ENCODE measurements at regions not wholly inside any gene's neighbourhood (a gene's known extent, or its start where the extent isn't known, plus 50 kb on each side); places are given as distances from the start of the nearest gene placed in this dataset.
"Not testable (repeated sequence)": the region's sequence is repeated elsewhere in the genome, so short reads cannot be mapped to it uniquely, and the experiment has no call there.

DNA sequence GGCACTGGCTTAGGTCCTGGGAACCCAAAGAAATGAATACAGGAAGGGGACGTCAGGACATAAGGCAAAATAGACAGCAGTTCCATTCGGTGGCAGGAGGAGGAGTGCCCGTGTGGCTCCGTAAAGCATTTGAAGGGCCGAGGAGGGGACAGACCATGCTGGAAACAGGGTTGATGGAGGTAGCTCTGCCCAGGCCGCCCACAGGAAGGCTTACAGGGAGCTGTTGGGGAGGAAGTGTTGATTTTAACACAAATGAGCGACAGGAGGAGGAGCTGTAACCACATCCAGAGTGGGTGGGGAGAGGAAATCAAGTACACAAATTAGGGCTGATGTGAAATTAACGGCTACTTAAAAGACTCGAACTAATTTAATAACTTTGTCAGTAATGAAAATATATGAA lies 54.6 kb downstream of the RBFOX3 start:
- Histone ChIP-seq H3K27ac (no peak overlapping the region), H3K4me3 (no peak overlapping the region), H3K27me3 (peaks cover 0 to 58% (median 33%) of the 10 kb centered on the region in 3 donors), H3K4me1 (no peaks in the 10 kb centered on the region), H3K9me3 (peaks cover 0 to 6% (median 2%) of the 10 kb centered on the region in 4 donors), H3K36me3 (no peaks in the 10 kb centered on the region)
- 29 to 46% (median 41%) methylated on average over 9 of the region's 9 CpGs for WGBS, 5 donors
- intact Hi-C loops (cut with DNase I; ENCODE audit: low total_unique reads) = no loop called here
- DNase-seq = no peak
- no peak for TF ChIP-seq POLR2AphosphoS5 (IDR thresholded peaks at IDR 0.05)
- TF ChIP-seq EP300 (IDR thresholded peaks at IDR 0.05) = no peak
- TF ChIP-seq, protein P1, sequence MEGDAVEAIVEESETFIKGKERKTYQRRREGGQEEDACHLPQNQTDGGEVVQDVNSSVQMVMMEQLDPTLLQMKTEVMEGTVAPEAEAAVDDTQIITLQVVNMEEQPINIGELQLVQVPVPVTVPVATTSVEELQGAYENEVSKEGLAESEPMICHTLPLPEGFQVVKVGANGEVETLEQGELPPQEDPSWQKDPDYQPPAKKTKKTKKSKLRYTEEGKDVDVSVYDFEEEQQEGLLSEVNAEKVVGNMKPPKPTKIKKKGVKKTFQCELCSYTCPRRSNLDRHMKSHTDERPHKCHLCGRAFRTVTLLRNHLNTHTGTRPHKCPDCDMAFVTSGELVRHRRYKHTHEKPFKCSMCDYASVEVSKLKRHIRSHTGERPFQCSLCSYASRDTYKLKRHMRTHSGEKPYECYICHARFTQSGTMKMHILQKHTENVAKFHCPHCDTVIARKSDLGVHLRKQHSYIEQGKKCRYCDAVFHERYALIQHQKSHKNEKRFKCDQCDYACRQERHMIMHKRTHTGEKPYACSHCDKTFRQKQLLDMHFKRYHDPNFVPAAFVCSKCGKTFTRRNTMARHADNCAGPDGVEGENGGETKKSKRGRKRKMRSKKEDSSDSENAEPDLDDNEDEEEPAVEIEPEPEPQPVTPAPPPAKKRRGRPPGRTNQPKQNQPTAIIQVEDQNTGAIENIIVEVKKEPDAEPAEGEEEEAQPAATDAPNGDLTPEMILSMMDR (IDR thresholded peaks at IDR 0.05) = no peak
- no peak for TF ChIP-seq POLR2A (IDR thresholded peaks at IDR 0.05)

DNA sequence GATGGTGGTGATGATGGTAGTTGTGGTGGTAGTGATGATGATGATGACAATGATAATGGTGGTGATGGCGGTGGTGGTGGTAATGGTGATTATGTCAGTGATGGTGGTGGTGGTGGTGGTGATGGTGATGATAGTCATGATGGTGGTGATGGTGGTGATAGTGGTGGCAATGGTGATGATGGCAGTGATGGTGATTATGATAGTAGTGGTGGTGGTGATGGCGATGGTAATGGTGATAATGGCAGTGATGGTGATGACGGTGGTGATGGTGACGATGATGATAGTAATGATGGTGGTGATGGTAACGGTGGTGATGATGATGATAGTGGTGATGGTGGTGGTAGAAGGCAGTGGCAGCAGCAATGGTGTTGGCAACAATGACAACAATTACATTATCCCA lies 55.3 kb downstream of the RBFOX3 start:
- TF ChIP-seq EP300 (IDR thresholded peaks at IDR 0.05) (no peak), POLR2AphosphoS5 (IDR thresholded peaks at IDR 0.05) (no peak), POLR2A (IDR thresholded peaks at IDR 0.05) (no peak)
- TF ChIP-seq, protein P1 (IDR thresholded peaks at IDR 0.05) = no peak
- H3K27me3 ChIP-seq = peaks cover 0 to 50% (median 31%) of the 10 kb centered on the region in 3 donors
- DNase-seq = no peak
- H3K36me3 ChIP-seq = no peaks in the 10 kb centered on the region
- H3K4me3 ChIP-seq = no peak overlapping the region
- H3K4me1 ChIP-seq = no peaks in the 10 kb centered on the region
- WGBS, 5 donors = 81 to 91% (median 88%) methylated on average over 5 of the region's 5 CpGs
- intact Hi-C loops (cut with DNase I; ENCODE audit: low total_unique reads) = no loop called here
- no peak overlapping the region for H3K27ac ChIP-seq
- peaks cover 0 to 6% (median 2%) of the 10 kb centered on the region in 4 donors for H3K9me3 ChIP-seq

DNA sequence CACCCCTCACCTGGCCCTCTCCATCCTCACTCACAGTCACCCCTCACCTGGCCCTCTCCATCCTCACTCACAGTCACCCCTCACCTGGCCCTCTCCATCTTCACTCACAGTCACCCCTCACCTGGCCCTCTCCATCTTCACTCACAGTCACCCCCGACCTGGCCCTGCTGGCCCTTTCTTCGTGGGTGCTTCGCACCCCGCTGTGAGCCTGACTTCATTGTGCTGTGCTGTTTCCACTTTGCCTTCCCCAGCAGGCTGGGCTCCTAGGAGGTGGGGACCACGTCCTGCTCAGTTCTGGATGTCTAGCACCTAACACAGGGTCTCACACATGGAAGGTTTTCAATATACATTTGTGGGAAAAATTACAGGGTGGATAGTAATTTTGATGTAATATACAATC lies 56.5 kb downstream of the RBFOX3 start:
- H3K4me3 ChIP-seq; H3K4me1 ChIP-seq; H3K27ac ChIP-seq; H3K9me3 ChIP-seq; intact Hi-C loops (cut with DNase I; ENCODE audit: low total_unique reads); H3K36me3 ChIP-seq; DNase-seq: not testable (repeated sequence)
- WGBS, 5 donors = 73 to 83% (median 81%) methylated on average over 5 of the region's 5 CpGs
- peaks cover 0 to 38% (median 26%) of the 10 kb centered on the region in 3 donors for H3K27me3 ChIP-seq

DNA sequence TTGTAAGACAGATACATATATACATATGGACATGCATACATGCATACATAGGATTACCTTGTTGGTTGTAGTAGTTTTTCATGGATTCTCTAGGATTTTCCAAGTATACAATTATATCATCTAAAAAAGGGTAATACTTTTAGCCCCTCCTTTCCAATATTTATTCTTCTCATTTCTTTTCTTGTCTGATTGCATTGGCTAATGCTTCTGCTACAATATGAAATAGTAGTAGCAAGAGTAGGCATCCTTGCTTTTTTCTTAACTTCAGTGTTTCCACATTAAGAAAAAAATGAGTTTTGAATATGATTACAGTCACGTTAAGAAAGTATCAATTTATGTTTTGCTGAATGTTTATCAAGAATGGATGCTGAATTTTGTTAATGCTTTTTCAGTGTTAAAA lies 58.0 kb downstream of the RBFOX3 start:
- Histone ChIP-seq H3K36me3 (no peaks in the 10 kb centered on the region), H3K4me1 (no peaks in the 10 kb centered on the region), H3K27me3 (peaks cover 0 to 36% (median 14%) of the 10 kb centered on the region in 3 donors), H3K27ac (no peak overlapping the region), H3K4me3 (no peak overlapping the region), H3K9me3 (peaks cover 0 to 6% (median 2%) of the 10 kb centered on the region in 4 donors)
- TF ChIP-seq, protein P1 (IDR thresholded peaks at IDR 0.05) = no peak
- TF ChIP-seq POLR2A (IDR thresholded peaks at IDR 0.05) = no peak
- TF ChIP-seq POLR2AphosphoS5 (IDR thresholded peaks at IDR 0.05) = no peak
- TF ChIP-seq EP300 (IDR thresholded peaks at IDR 0.05) = no peak
- intact Hi-C loops (cut with DNase I; ENCODE audit: low total_unique reads) = no loop called here
- 73 to 88% (median 83%) methylated on average over 1 of the region's 1 CpG for WGBS, 5 donors
- no peak for DNase-seq

DNA sequence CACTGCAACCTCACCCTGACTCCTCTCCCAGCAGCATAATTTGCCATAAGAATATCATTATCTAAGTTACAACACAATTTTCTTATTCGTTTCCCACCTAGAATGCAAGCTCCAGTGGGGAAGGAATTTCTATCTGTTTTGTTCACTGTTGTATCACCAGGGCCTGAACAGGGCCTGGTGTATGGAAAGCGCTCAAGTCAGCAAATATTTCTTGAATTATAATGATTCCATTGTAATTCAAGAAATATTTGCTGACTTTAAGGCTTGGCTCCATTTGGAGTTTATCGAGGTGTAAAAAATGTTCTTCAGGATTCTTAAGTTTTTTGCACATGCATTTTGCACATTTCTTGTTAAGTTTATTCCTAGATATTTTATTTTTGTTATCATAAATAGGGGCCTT lies 58.4 kb downstream of the RBFOX3 start:
- Histone ChIP-seq H3K27ac (no peak overlapping the region), H3K4me3 (no peak overlapping the region), H3K4me1 (no peaks in the 10 kb centered on the region), H3K27me3 (peaks cover 0 to 36% (median 10%) of the 10 kb centered on the region in 3 donors), H3K9me3 (peaks cover 0 to 6% (median 2%) of the 10 kb centered on the region in 4 donors), H3K36me3 (no peaks in the 10 kb centered on the region)
- TF ChIP-seq, protein P1 (IDR thresholded peaks at IDR 0.05) = no peak
- TF ChIP-seq POLR2A (IDR thresholded peaks at IDR 0.05) (no peak), EP300 (IDR thresholded peaks at IDR 0.05) (no peak), POLR2AphosphoS5 (IDR thresholded peaks at IDR 0.05) (no peak)
- intact Hi-C loops (cut with DNase I; ENCODE audit: low total_unique reads) = no loop called here
- WGBS, 5 donors = 87 to 92% (median 88%) methylated on average over 3 of the region's 3 CpGs
- DNase-seq = no peak
